ENCODE measurements at regions not wholly inside any gene's neighbourhood (a gene's known extent, or its start where the extent isn't known, plus 50 kb on each side); places are given as distances from the start of the nearest gene placed in this dataset.

- DNase-seq (ENCODE audit: low read depth): no peak
- TF ChIP-seq CTCF (conservative IDR thresholded peaks at IDR 0.05; ENCODE audit: low read length): no peak
- no peak overlapping the region for H3K4me3 ChIP-seq (ENCODE audit: low read length)
These were observed 261.5 kb downstream of the SNX10 start for GRCh38 chr7:26553128-26553527.

- no peak overlapping the region for H3K4me3 ChIP-seq (ENCODE audit: low read length)
- TF ChIP-seq CTCF (conservative IDR thresholded peaks at IDR 0.05; ENCODE audit: low read length): no peak
- no peak for DNase-seq (ENCODE audit: low read depth)
These were observed 261.9 kb downstream of the SNX10 start for GRCh38 chr7:26553582-26553981.

GRCh38 chr7:26554952-26555351 is 263.3 kb downstream of the SNX10 start:
- no peak for TF ChIP-seq CTCF (conservative IDR thresholded peaks at IDR 0.05; ENCODE audit: low read length)
- no peak overlapping the region for H3K4me3 ChIP-seq (ENCODE audit: low read length)
- DNase-seq (ENCODE audit: low read depth): no peak

- no peak for TF ChIP-seq CTCF (conservative IDR thresholded peaks at IDR 0.05; ENCODE audit: low read length)
- DNase-seq (ENCODE audit: low read depth): no peak
- no peak overlapping the region for H3K4me3 ChIP-seq (ENCODE audit: low read length)
These were observed 264.6 kb downstream of the SNX10 start for GRCh38 chr7:26556061-26556881.

GRCh38 chr7:26560526-26561256 is 269.0 kb downstream of the SNX10 start:
- no peak overlapping the region for H3K4me3 ChIP-seq (ENCODE audit: low read length)
- no peak for DNase-seq (ENCODE audit: low read depth)
- no peak for TF ChIP-seq CTCF (conservative IDR thresholded peaks at IDR 0.05; ENCODE audit: low read length)

- no peak for TF ChIP-seq CTCF (conservative IDR thresholded peaks at IDR 0.05; ENCODE audit: low read length)
- no peak for DNase-seq (ENCODE audit: low read depth)
- no peak overlapping the region for H3K4me3 ChIP-seq (ENCODE audit: low read length)
These were observed 271.2 kb downstream of the SNX10 start for GRCh38 chr7:26562841-26563240.

- TF ChIP-seq CTCF (conservative IDR thresholded peaks at IDR 0.05; ENCODE audit: low read length): no peak
- no peak overlapping the region for H3K4me3 ChIP-seq (ENCODE audit: low read length)
- no peak for DNase-seq (ENCODE audit: low read depth)
These were observed 271.7 kb downstream of the SNX10 start for GRCh38 chr7:26563406-26563805.

Data from AG10803 (cell line).